SK-N-MC (cell line): ENCODE measurements at regions not wholly inside any gene's neighbourhood (a gene's known extent, or its start where the extent isn't known, plus 50 kb on each side); places are given as distances from the start of the nearest gene placed in this dataset.
"Not testable (repeated sequence)": the region's sequence is repeated elsewhere in the genome, so short reads cannot be mapped to it uniquely, and the experiment has no call there.

Experiments used
- DNase-seq: peaks from one replicate; pipeline ENCODE4 v3.0.0-alpha.2; 2011; ENCODE audit warnings: low read depth, low spot score
- H3K27ac ChIP-seq: fragments of 200-600 bp; sonication (generic); 2 replicates; pipeline ENCODE4 v1.5.1; 2016; ENCODE audit warnings: mixed run types
- H3K36me3 ChIP-seq: fragments of 200-600 bp; sonication (generic); 2 replicates; pipeline ENCODE4 v1.6.1; 2017; ENCODE audit warnings: antibody characterized with exemption, low read length, mixed read lengths; ENCODE audit not compliant: insufficient read depth
- H3K4me3 ChIP-seq: fragments of 200-600 bp; sonication (generic); 2 replicates; pipeline ENCODE4 v1.5.1; 2016
- H3K9ac ChIP-seq: fragments of 200-600 bp; sonication (generic); 2 replicates; pipeline ENCODE4 v1.8.0; 2017; ENCODE audit warnings: mixed run types, mixed read lengths; ENCODE audit not compliant: insufficient read length
- H3K9me3 ChIP-seq: fragments of 200-600 bp; sonication (generic); 2 replicates; pipeline ENCODE4 v1.6.1; 2017; ENCODE audit warnings: low read depth, mild to moderate bottlenecking, antibody characterized with exemption, low read length, moderate library complexity, mixed read lengths
- EZH2 ChIP-seq: fragments of 200-600 bp; sonication (generic); IDR thresholded peaks from one replicate; pipeline ENCODE4 v1.6.1; 2017; ENCODE audit warnings: antibody characterized with exemption
- FOXP2 ChIP-seq: optimal IDR thresholded peaks from 2 replicates; pipeline ENCODE3; 2011; ENCODE audit warnings: mild to moderate bottlenecking, moderate library complexity; ENCODE audit not compliant: insufficient read depth; ENCODE audit errors: extremely low read length, control extremely low read depth
- POLR2AphosphoS5 ChIP-seq: IDR thresholded peaks from 2 replicates; pipeline ENCODE4 v1.6.1; 2012; ENCODE audit warnings: mild to moderate bottlenecking, low read depth, low read length, borderline replicate concordance

DNA sequence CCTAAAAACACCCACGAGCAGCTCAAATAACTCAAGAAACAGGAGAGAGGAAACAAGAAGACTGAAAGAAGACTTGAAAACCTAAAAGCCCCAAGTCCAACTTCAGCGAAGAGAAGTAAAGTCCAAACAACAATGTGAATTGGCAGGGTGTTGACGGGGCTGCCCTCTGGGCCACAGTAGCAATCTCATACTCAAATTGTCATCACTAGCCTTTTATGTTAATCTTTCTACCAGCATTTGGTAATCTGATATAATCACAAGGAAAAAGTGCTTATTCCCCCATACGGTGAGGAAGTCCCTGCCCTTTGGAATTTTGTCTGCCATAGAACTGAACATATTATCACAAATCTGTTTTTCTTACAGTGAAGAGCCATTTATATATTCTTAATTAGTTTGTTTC is 51.5 kb upstream of the IFNE start:
- DNase-seq = no peak
- Histone ChIP-seq H3K36me3 (no peaks in the 10 kb centered on the region), H3K9me3 (no peaks in the 10 kb centered on the region), H3K9ac (no peak overlapping the region), H3K4me3 (no peak overlapping the region), H3K27ac (no peak overlapping the region)
- no peak for TF ChIP-seq EZH2
- TF ChIP-seq POLR2AphosphoS5 = no peak
- TF ChIP-seq FOXP2 = no peak

GRCh38 chr9:21535396-21535795 is 53.3 kb upstream of the IFNE start:
- no peaks in the 10 kb centered on the region for H3K36me3 ChIP-seq
- H3K4me3 ChIP-seq = no peak overlapping the region
- H3K9me3 ChIP-seq = no peaks in the 10 kb centered on the region
- TF ChIP-seq EZH2 (no peak), FOXP2 (no peak), POLR2AphosphoS5 (no peak)
- no peak for DNase-seq
- no peak overlapping the region for H3K27ac ChIP-seq
- no peak overlapping the region for H3K9ac ChIP-seq

DNA sequence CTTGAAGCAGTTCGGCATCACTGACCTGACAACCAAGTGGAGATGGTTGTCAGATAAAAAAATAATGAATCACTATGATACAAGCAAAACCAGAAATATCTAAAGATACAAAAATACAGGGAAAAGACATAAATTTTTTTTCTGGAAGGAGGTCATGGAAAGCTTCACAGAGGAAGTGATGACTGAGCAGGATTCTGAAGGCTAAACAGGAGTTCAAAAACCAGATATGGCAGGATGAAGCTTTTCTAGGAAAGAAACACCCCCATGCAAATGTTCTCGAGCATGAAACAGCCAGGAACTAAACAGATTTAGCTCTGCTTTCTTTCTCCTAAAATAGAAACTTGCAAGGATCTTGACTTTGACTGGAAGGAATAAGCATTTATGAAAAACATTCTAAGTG is 60.7 kb upstream of the IFNE start:
- Histone ChIP-seq H3K27ac (no peak overlapping the region), H3K4me3 (no peak overlapping the region), H3K9me3 (no peaks in the 10 kb centered on the region), H3K36me3 (no peaks in the 10 kb centered on the region), H3K9ac (no peak overlapping the region)
- no peak for DNase-seq
- TF ChIP-seq POLR2AphosphoS5 = no peak
- TF ChIP-seq EZH2 = no peak
- no peak for TF ChIP-seq FOXP2

DNA sequence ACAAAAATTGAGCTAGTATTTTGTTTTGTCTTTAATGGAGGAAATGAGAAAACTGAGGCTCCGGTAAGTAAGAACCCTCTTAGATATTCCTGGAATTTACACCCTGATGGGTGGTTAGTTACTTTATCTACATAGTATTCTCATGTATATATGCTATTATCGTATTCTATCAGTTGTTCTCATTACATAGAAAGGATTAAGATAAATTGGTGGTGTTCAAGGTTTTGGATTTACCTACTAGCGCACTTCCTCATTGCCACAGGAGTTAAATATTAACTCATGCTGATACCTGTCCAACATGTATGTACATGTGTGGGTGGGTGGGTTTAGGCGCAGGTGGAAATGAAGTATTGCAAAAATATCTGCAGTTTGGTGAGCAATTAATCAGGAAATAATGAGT is 61.1 kb upstream of the IFNE start:
- no peak for TF ChIP-seq EZH2
- no peak for TF ChIP-seq FOXP2
- no peak for TF ChIP-seq POLR2AphosphoS5
- Histone ChIP-seq H3K36me3 (no peaks in the 10 kb centered on the region), H3K27ac (no peak overlapping the region), H3K9ac (no peak overlapping the region), H3K9me3 (no peaks in the 10 kb centered on the region), H3K4me3 (no peak overlapping the region)
- DNase-seq = no peak

DNA sequence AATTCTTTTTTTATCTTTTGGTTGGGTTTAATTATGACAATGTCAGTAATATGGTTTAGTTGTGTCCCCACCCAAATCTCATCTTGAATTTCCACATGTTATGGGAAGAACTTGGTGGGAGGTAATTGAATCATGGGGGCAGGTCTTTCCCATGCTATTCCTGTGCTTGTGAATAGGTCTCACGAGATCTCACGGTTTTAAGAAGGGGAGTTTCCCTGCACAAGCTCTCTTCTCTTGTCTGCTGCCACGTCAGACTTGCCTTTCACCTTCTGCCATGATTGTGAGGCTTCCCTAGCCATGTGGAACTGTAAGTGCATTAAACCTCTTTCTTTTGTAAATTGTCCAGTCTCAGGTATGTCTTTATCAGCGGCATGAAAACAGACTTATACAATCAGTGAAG is 61.7 kb upstream of the IFNE start:
- not testable (repeated sequence) for H3K9ac ChIP-seq, H3K36me3 ChIP-seq, H3K27ac ChIP-seq, DNase-seq, H3K4me3 ChIP-seq, H3K9me3 ChIP-seq

GRCh38 chr9:21546949-21547348 is 64.8 kb upstream of the IFNE start:
- Histone ChIP-seq H3K36me3 (no peaks in the 10 kb centered on the region), H3K9me3 (no peaks in the 10 kb centered on the region), H3K9ac (no peak overlapping the region), H3K27ac (no peak overlapping the region), H3K4me3 (no peak overlapping the region)
- DNase-seq = no peak
- TF ChIP-seq FOXP2 (no peak), POLR2AphosphoS5 (no peak), EZH2 (no peak)

- H3K36me3 ChIP-seq = no peaks in the 10 kb centered on the region
- H3K4me3 ChIP-seq = no peak overlapping the region
- no peak overlapping the region for H3K9ac ChIP-seq
- no peak for DNase-seq
- TF ChIP-seq FOXP2 (no peak), POLR2AphosphoS5 (no peak), EZH2 (no peak)
- no peak overlapping the region for H3K27ac ChIP-seq
- no peaks in the 10 kb centered on the region for H3K9me3 ChIP-seq
Measured at GRCh38 chr9:21549251-21549765, 67.2 kb upstream of the IFNE start.

- DNase-seq = no peak
- no peak overlapping the region for H3K4me3 ChIP-seq
- TF ChIP-seq EZH2 = no peak
- TF ChIP-seq FOXP2 = no peak
- TF ChIP-seq POLR2AphosphoS5 = no peak
- H3K9ac ChIP-seq = no peak overlapping the region
- H3K27ac ChIP-seq = no peak overlapping the region
- H3K9me3 ChIP-seq = no peaks in the 10 kb centered on the region
- H3K36me3 ChIP-seq = no peaks in the 10 kb centered on the region
Measured at GRCh38 chr9:21549890-21550289, 67.8 kb upstream of the IFNE start.

DNA sequence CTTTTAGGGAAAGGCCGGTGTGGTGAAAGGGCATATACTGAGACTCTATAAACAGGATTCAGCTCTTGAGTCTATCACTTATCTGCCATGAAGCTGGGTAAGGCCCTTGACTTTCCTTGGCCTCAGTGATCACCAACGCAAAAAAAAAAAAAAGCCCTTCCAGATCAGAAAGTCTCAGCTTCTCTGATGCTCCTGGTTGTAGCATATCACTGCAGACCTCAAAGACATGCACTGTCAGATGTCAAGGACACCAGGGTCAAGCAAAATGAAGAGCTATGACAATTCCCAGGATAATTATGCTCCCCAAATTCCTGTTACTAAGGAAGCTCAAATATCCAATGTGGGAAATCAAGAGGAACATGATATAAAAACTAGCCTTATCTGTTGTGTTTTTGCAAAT is 68.3 kb upstream of the IFNE start:
- Histone ChIP-seq H3K27ac (no peak overlapping the region), H3K9me3 (no peaks in the 10 kb centered on the region), H3K36me3 (no peaks in the 10 kb centered on the region), H3K4me3 (no peak overlapping the region), H3K9ac (no peak overlapping the region)
- TF ChIP-seq EZH2 (no peak), POLR2AphosphoS5 (no peak), FOXP2 (no peak)
- DNase-seq = no peak
